GM12872 (cell line): ENCODE measurements at regions not wholly inside any gene's neighbourhood (a gene's known extent, or its start where the extent isn't known, plus 50 kb on each side); places are given as distances from the start of the nearest gene placed in this dataset.

Source experiments
- TF ChIP-seq, protein P1 (sequence below): IDR thresholded peaks from 3 replicates; pipeline ENCODE4 v1.5.1; 2011; ENCODE audit warnings: low read depth, mild to moderate bottlenecking, low read length, moderate library complexity; ENCODE audit not compliant: insufficient read depth

DNA sequence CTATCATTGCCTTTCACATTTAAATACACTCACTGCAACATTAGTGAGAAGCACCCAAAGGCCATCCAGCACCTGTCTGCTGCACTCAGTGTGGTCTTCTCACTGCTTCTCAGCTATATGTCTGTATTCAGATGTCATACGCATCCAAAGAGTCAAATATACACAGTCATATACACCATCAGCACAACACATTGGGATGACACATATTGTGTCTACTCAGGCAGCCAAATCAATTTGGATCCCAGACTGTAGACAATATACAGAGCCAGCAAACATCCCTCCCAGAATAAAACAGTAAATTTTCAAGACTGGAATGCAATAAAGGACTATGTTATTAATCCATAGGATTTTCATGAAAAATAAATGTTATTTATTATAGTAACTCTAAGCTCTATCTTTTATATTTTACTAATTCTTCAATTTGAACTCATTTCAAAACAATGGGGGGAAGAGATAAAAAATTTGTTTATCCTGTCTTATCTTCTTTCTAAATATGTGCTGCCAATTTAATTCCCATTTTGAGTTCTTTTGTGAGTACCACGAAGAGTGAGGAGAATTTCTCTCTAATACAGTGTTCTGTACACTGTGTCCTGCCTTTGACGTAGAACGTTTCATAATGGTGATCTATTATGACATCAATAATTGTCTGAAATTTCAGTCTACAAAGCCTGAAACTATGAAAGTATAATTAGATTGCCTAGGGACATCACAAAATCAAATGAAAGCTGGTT lies 602.2 kb upstream of the CXADR start:
- TF ChIP-seq, protein P1, sequence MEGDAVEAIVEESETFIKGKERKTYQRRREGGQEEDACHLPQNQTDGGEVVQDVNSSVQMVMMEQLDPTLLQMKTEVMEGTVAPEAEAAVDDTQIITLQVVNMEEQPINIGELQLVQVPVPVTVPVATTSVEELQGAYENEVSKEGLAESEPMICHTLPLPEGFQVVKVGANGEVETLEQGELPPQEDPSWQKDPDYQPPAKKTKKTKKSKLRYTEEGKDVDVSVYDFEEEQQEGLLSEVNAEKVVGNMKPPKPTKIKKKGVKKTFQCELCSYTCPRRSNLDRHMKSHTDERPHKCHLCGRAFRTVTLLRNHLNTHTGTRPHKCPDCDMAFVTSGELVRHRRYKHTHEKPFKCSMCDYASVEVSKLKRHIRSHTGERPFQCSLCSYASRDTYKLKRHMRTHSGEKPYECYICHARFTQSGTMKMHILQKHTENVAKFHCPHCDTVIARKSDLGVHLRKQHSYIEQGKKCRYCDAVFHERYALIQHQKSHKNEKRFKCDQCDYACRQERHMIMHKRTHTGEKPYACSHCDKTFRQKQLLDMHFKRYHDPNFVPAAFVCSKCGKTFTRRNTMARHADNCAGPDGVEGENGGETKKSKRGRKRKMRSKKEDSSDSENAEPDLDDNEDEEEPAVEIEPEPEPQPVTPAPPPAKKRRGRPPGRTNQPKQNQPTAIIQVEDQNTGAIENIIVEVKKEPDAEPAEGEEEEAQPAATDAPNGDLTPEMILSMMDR = no peak

DNA sequence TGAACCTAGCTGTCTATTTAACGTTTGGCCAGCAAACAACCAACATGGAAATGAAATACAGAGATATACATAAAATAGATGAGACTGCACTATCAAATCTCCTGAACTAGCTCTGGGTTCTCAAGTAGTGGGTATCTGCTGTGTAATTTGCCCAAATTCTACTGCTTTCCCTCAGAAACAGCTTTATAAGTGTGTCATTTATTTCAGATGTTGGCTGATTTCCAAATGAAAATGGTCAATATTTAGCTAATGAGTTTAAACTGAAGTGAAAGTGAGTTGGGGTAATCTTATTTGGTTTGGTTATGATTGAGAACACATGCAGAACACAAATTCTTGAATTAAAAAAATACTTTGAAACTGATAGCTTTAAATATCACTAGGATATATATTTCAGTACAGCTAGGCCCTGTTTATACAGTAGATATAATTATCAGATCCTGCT lies 601.7 kb upstream of the CXADR start:
- TF ChIP-seq, protein P1 = no peak

DNA sequence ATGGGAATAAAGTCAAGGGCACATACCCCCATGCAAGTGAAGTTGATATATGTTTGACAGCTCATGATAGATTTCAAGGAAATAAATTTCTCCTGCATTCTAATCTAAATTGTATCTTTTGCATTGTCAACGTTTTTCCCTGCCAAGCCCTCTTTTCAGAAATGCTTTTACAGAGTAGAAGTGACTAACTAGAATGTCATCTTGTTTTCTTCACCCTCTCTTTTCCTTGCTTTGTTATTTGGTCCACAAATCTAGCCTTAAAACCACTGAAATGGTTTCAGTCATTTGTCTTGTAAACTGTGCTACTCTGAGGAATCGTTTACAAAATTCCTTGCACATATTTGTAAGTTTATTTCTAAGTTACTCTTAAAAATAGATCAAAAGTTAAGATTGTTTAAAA lies 600.8 kb upstream of the CXADR start:
- TF ChIP-seq, protein P1 = no peak

DNA sequence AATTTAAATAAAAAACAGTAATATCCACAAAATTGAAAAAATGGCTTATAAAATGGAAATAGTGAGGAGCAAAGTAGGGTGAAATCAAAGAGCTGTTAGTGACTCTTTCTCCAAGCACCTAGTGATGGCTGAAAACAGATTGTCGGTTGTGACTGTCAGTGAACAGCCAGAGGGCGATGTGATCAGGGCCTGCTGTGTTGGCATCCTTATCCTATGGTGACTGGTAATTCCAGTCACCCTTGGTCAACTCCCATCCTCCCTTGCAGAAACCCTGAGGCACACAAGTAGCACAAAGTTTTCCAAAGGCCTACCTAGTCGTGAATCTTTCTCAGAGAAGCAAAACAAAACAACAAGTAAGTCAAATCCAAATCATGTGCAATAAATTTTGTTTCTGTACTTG lies 599.8 kb upstream of the CXADR start:
- TF ChIP-seq, protein P1 = no peak

DNA sequence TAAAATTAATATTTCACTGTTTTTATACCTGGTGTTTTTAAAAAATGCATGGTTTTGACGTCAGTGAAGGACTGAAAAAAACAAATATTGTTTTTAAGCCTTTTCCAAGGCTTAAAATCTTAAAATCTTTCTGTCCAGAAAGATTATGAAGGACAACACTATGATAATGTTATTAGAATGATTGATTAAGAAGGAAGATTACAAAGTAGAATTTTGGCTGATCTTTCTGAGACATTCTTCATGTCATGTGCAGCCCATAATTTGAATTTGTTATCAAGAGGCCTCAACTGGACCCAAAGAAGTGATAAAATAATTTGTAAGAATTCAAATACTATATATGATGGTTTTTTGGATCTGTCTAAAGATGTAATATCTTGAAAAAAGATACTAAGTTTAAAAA lies 584.4 kb upstream of the CXADR start:
- TF ChIP-seq, protein P1 = no peak

DNA sequence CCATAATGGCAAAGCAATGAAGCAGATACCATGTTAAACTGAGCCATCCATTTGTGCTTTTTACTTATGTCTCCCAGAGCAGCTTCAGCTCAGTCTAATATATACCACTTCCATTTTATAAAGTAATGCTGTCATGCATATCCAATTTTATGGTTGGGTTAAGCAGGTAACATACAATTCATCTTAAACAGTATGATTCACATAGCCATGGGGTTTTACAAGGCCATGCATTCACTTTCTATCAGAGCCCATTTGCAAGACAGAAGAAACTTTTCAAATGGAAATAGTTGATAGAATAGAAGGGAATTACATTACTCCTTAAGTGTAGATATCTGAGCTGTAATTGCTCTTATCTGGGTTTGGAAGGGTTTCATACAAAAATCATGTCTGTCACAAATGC lies 580.5 kb upstream of the CXADR start:
- TF ChIP-seq, protein P1 = no peak

DNA sequence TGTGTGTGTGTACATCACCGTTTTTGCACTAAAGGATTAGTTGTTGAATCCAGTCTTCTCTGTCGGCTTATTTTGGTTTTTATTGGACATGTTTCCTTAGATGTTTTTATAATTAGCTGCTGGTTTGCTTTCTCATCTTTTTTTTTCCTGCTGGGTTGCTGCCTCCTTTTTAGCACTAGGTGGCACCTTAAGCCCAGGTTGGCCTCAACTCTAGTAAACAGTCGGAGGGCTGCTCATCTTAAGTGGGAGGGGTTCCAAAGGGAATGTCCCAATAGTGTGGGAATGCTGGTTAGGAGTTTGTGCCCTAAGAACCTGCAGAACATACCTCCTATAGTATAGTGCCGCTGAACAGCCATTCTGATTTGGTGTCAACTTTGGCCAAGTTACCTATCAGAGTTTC lies 570.1 kb upstream of the CXADR start:
- TF ChIP-seq, protein P1 = no peak
